Mesenchymal stem cell (in vitro differentiated cells and primary cell): ENCODE measurements at regions not wholly inside any gene's neighbourhood (a gene's known extent, or its start where the extent isn't known, plus 50 kb on each side); places are given as distances from the start of the nearest gene placed in this dataset.
"Not testable (repeated sequence)": the region's sequence is repeated elsewhere in the genome, so short reads cannot be mapped to it uniquely, and the experiment has no call there.

Experiments
- DNase-seq: peaks from one replicate; pipeline ENCODE4 v3.0.0-alpha.2; 2013
- H2AFZ ChIP-seq: one replicate; pipeline ENCODE4 v1.6.1; 2013; ENCODE audit warnings: low read depth, mild to moderate bottlenecking, control low read depth, inconsistent platforms, low read length, moderate library complexity
- H2AK5ac ChIP-seq: 2 replicates; pipeline ENCODE4 v1.6.1; 2013; ENCODE audit warnings: low read length, moderate library complexity, mild to moderate bottlenecking, inconsistent platforms; ENCODE audit not compliant: severe bottlenecking
- H2BK120ac ChIP-seq: one replicate; pipeline ENCODE4 v1.6.1; 2013; ENCODE audit warnings: low read depth, mild to moderate bottlenecking, inconsistent platforms, low read length, moderate library complexity
- H2BK12ac ChIP-seq, 2 experiments: one replicate each; pipeline ENCODE4 v1.6.1; 2013; ENCODE audit warnings: inconsistent platforms in 2 of 2, low read length in 2 of 2, mild to moderate bottlenecking in 2 of 2, moderate library complexity in 2 of 2, control low read depth in 1 of 2
- H2BK15ac ChIP-seq: one replicate; pipeline ENCODE4 v1.6.1; 2013; ENCODE audit warnings: mild to moderate bottlenecking, low read depth, inconsistent platforms; ENCODE audit not compliant: poor library complexity, severe bottlenecking
- H2BK5ac ChIP-seq: 2 replicates; pipeline ENCODE4 v1.6.1; 2013; ENCODE audit warnings: low read depth, mild to moderate bottlenecking, low read length, control low read depth, inconsistent platforms; ENCODE audit not compliant: poor library complexity, severe bottlenecking
- H3K14ac ChIP-seq, 2 experiments: one replicate each; pipeline ENCODE4 v1.6.1; 2013; ENCODE audit warnings: inconsistent platforms in 2 of 2, low read length in 2 of 2, control low read depth in 1 of 2, mild to moderate bottlenecking in 1 of 2, moderate library complexity in 1 of 2
- H3K18ac ChIP-seq, 2 experiments: one replicate each; pipeline ENCODE4 v1.6.1; 2013; ENCODE audit warnings: inconsistent platforms in 2 of 2, low read length in 2 of 2, control low read depth in 1 of 2, low read depth in 1 of 2, mild to moderate bottlenecking in 1 of 2
- H3K23ac ChIP-seq, 2 experiments: one replicate each; pipeline ENCODE4 v1.6.1; 2013; ENCODE audit warnings: inconsistent platforms in 2 of 2, low read length in 2 of 2, mild to moderate bottlenecking in 2 of 2, moderate library complexity in 2 of 2, control low read depth in 1 of 2
- H3K27ac ChIP-seq: 2 replicates; pipeline ENCODE4 v1.5.1; 2013; ENCODE audit warnings: mild to moderate bottlenecking, moderate library complexity, low read length, control low read depth, inconsistent platforms; ENCODE audit not compliant: poor library complexity, severe bottlenecking
- H3K27me3 ChIP-seq, 2 experiments: 2 replicates each; pipeline versions ENCODE4 v1.6.1 to v1.7.0; 2013; ENCODE audit warnings: low read length in 2 of 2, mild to moderate bottlenecking in 2 of 2, moderate library complexity in 2 of 2, control low read depth in 1 of 2, inconsistent platforms in 1 of 2; ENCODE audit not compliant: control insufficient read depth in 1 of 2, insufficient read depth in 1 of 2
- H3K36me3 ChIP-seq, 2 experiments: 2 replicates each; pipeline versions ENCODE4 v1.6.1 to v1.7.0; 2013; ENCODE audit warnings: low read length in 2 of 2, control low read depth in 1 of 2, inconsistent platforms in 1 of 2, low read depth in 1 of 2, mild to moderate bottlenecking in 1 of 2; ENCODE audit not compliant: insufficient read depth in 2 of 2, control insufficient read depth in 1 of 2
- H3K4ac ChIP-seq, 2 experiments: one replicate each; pipeline ENCODE4 v1.6.1; 2013; ENCODE audit warnings: inconsistent platforms in 2 of 2, low read length in 2 of 2, mild to moderate bottlenecking in 2 of 2, moderate library complexity in 2 of 2, control low read depth in 1 of 2, low read depth in 1 of 2
- H3K4me1 ChIP-seq: 2 replicates; pipeline ENCODE4 v1.6.1; 2013; ENCODE audit warnings: low read depth, low read length, control low read depth; ENCODE audit not compliant: control insufficient read depth, insufficient read depth
- H3K4me2 ChIP-seq: 2 replicates; pipeline ENCODE4 v1.6.1; 2013; ENCODE audit warnings: low read length, mild to moderate bottlenecking, inconsistent platforms; ENCODE audit not compliant: poor library complexity, severe bottlenecking
- H3K4me3 ChIP-seq, 2 experiments: 2 replicates each; pipeline versions ENCODE4 v1.5.1 to v1.7.0; 2013; ENCODE audit warnings: low read length in 2 of 2, mild to moderate bottlenecking in 2 of 2, control low read depth in 1 of 2, low read depth in 1 of 2; ENCODE audit not compliant: insufficient read depth in 1 of 2
- H3K79me1 ChIP-seq: replicated peaks from 2 replicates; pipeline ENCODE4 v1.6.1; 2013; ENCODE audit warnings: mild to moderate bottlenecking, control low read depth, low read length, inconsistent platforms; ENCODE audit not compliant: poor library complexity, severe bottlenecking
- H3K9ac ChIP-seq: 2 replicates; pipeline ENCODE4 v1.7.0; 2013; ENCODE audit warnings: mild to moderate bottlenecking, low read length, moderate library complexity
- H3K9me3 ChIP-seq: 2 replicates; pipeline ENCODE4 v1.7.0; 2013; ENCODE audit warnings: mild to moderate bottlenecking, low read length; ENCODE audit not compliant: control insufficient read depth
- H4K8ac ChIP-seq: one replicate; pipeline ENCODE4 v1.6.1; 2013; ENCODE audit warnings: inconsistent platforms, mild to moderate bottlenecking, low read length, moderate library complexity
- H4K91ac ChIP-seq: one replicate; pipeline ENCODE4 v1.6.1; 2013; ENCODE audit warnings: mild to moderate bottlenecking, low read length, inconsistent platforms
- WGBS: methylation state at CpG from one replicate; pipeline ENCODE4 v1.1.7; 2013; ENCODE audit warnings: mixed read lengths; 5-methylcytosine and 5-hydroxymethylcytosine counted together

DNA sequence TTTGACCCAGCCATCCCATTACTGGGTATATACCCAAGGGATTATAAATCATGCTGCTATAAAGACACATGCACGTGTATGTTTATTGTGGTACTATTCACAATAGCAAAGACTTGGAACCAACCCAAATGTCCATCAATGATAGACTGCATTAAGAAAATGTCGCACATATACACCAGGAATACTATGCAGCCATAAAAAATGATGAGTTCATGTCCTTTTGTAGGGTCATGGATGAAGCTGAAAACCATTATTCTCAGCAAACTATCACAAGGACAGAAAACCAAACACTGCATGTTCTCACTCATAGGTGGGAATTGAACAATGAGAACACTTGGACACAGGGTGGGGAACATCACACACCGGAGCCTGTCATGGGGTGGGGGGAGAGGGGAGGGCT lies 74.7 kb downstream of the UQCRFS1 start:
- H3K4ac ChIP-seq, H2BK12ac ChIP-seq, H3K4me2 ChIP-seq, H3K79me1 ChIP-seq, H3K27ac ChIP-seq, H2BK5ac ChIP-seq, H3K4me1 ChIP-seq, H3K27me3 ChIP-seq, H3K4me3 ChIP-seq, H3K18ac ChIP-seq, H3K23ac ChIP-seq, H2BK15ac ChIP-seq, H3K14ac ChIP-seq, H3K9ac ChIP-seq, DNase-seq, H4K8ac ChIP-seq, H2BK120ac ChIP-seq, H2AFZ ChIP-seq, H2AK5ac ChIP-seq, H3K36me3 ChIP-seq, H4K91ac ChIP-seq: not testable (repeated sequence)
- peaks cover 20% of the 10 kb centered on the region for H3K9me3 ChIP-seq
- no CpG with 5 or more reads among the region's 3 CpGs for WGBS

DNA sequence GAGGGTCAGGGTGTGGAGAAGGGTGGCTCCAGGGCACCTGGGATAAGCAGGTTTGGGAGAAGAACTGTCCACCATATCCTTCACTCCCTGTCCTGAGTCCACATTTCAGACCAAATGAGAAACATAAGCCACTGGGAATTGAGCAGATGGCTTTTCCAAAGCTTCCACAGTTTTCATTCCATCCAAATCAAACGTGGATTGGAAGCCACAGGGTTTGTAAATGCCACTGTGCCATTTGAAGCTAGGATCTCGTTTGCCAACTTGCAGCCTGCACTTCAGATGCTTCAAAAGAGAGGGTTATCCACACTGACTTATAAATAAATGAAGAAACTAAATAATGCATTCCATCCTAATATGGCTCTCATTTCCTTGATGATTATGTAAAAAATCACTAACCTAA lies 81.5 kb downstream of the UQCRFS1 start:
- Histone ChIP-seq H2AFZ (no peak overlapping the region), H2BK120ac (no peak overlapping the region), H3K14ac (no peak overlapping the region), H3K27ac (no peak overlapping the region), H4K91ac (no peak overlapping the region), H2BK15ac (no peak overlapping the region), H3K27me3 (peaks cover 0 to 20% of the 10 kb centered on the region in 2 experiments), H3K9me3 (peaks cover 10% of the 10 kb centered on the region), H3K79me1 (no peaks in the 10 kb centered on the region), H3K36me3 (no peaks in the 10 kb centered on the region), H3K4me2 (no peak overlapping the region), H4K8ac (no peak overlapping the region), H3K9ac (no peak overlapping the region), H3K18ac (no peak overlapping the region), H3K4ac (no peak overlapping the region), H3K4me1 (no peaks in the 10 kb centered on the region), H3K23ac (no peak overlapping the region), H2AK5ac (no peak overlapping the region), H2BK12ac (no peak overlapping the region), H3K4me3 (no peak overlapping the region), H2BK5ac (no peak overlapping the region)
- no peak for DNase-seq
- WGBS: 25% methylated on average over 2 of the region's 2 CpGs

DNA sequence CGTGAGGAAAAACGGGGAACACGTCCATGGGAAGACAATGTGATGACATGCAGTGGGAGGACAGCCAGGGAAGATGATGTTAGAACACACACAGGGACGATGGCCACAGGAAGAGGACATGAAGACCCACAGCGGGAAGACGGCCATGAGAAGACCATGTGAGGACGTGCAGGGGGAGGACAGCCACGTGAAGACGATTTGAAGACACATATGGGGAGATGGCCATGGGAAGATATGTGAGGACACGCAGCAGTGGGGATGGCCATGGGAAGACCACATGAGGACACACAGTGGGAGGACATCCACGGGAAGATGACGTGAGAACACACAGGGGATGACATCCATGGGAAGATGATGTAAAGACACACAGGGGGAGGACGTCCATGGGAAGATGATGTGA lies 83.8 kb downstream of the UQCRFS1 start:
- no peak overlapping the region for H2AK5ac ChIP-seq
- H4K91ac ChIP-seq: no peak overlapping the region
- no peak overlapping the region for H3K4me2 ChIP-seq
- no peak overlapping the region for H3K18ac ChIP-seq
- no peaks in the 10 kb centered on the region for H3K79me1 ChIP-seq
- DNase-seq: no peak
- H3K4ac ChIP-seq: no peak overlapping the region
- H2BK5ac ChIP-seq: no peak overlapping the region
- no peak overlapping the region for H2BK12ac ChIP-seq
- no peak overlapping the region for H3K23ac ChIP-seq
- H3K27ac ChIP-seq: no peak overlapping the region
- H2BK15ac ChIP-seq: no peak overlapping the region
- H3K9ac ChIP-seq: no peak overlapping the region
- H3K9me3 ChIP-seq: peaks cover 10% of the 10 kb centered on the region
- 73% methylated on average over 13 of the region's 13 CpGs for WGBS
- no peak overlapping the region for H4K8ac ChIP-seq
- H3K27me3 ChIP-seq: peaks cover 0 to 33% of the 10 kb centered on the region in 2 experiments
- no peak overlapping the region for H3K4me3 ChIP-seq
- no peak overlapping the region for H2AFZ ChIP-seq
- H3K4me1 ChIP-seq: no peaks in the 10 kb centered on the region
- no peaks in the 10 kb centered on the region for H3K36me3 ChIP-seq
- H2BK120ac ChIP-seq: no peak overlapping the region
- H3K14ac ChIP-seq: no peak overlapping the region

DNA sequence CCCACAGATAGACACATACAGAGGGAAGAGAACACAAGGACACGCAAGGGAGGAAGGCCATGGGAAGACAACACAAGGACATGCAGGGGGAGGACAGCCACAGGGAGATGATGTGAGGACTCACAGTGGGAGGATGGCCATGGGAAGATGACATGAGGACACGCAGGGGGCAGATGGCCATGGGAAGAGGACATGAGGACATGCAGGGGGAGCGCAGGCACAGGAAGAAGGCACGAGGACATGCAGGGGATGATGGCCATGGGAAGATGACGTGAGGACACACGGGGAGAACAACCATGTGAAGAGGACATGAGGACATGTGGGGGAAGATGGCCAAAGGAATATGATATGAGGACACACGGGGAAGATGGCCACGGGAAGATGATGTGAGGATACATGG lies 84.7 kb downstream of the UQCRFS1 start:
- H3K18ac ChIP-seq: no peak overlapping the region
- H2BK12ac ChIP-seq: no peak overlapping the region
- H2AK5ac ChIP-seq: no peak overlapping the region
- H3K9me3 ChIP-seq: peaks cover 10% of the 10 kb centered on the region
- WGBS: 75% methylated on average over 8 of the region's 8 CpGs
- no peak overlapping the region for H2BK120ac ChIP-seq
- no peak overlapping the region for H3K14ac ChIP-seq
- H3K27ac ChIP-seq: no peak overlapping the region
- H3K27me3 ChIP-seq: peaks cover 0 to 33% of the 10 kb centered on the region in 2 experiments
- H3K4ac ChIP-seq: no peak overlapping the region
- H3K36me3 ChIP-seq: no peaks in the 10 kb centered on the region
- H3K23ac ChIP-seq: no peak overlapping the region
- H2BK15ac ChIP-seq: no peak overlapping the region
- H3K4me1 ChIP-seq: no peaks in the 10 kb centered on the region
- H3K9ac ChIP-seq: no peak overlapping the region
- H2BK5ac ChIP-seq: no peak overlapping the region
- no peak overlapping the region for H4K8ac ChIP-seq
- H3K79me1 ChIP-seq: no peaks in the 10 kb centered on the region
- no peak overlapping the region for H4K91ac ChIP-seq
- H2AFZ ChIP-seq: no peak overlapping the region
- no peak overlapping the region for H3K4me2 ChIP-seq
- DNase-seq: no peak
- no peak overlapping the region for H3K4me3 ChIP-seq
